AG10803 (cell line): ENCODE measurements at regions not wholly inside any gene's neighbourhood (a gene's known extent, or its start where the extent isn't known, plus 50 kb on each side); places are given as distances from the start of the nearest gene placed in this dataset.

ENCODE experiments used
- DNase-seq: peaks from one replicate; pipeline ENCODE4 v3.0.0; 2010; ENCODE audit warnings: low read depth
- H3K4me3 ChIP-seq: 2 replicates; pipeline ENCODE4 v1.5.1; 2011; ENCODE audit warnings: mild to moderate bottlenecking, low read length, control low read depth
- TF ChIP-seq, protein P1 (sequence below): conservative IDR thresholded peaks from 2 replicates; pipeline ENCODE4 v1.5.1; 2011; ENCODE audit warnings: mild to moderate bottlenecking, low read length, control low read depth, inconsistent platforms

- DNase-seq: no peak
- TF ChIP-seq, protein P1, sequence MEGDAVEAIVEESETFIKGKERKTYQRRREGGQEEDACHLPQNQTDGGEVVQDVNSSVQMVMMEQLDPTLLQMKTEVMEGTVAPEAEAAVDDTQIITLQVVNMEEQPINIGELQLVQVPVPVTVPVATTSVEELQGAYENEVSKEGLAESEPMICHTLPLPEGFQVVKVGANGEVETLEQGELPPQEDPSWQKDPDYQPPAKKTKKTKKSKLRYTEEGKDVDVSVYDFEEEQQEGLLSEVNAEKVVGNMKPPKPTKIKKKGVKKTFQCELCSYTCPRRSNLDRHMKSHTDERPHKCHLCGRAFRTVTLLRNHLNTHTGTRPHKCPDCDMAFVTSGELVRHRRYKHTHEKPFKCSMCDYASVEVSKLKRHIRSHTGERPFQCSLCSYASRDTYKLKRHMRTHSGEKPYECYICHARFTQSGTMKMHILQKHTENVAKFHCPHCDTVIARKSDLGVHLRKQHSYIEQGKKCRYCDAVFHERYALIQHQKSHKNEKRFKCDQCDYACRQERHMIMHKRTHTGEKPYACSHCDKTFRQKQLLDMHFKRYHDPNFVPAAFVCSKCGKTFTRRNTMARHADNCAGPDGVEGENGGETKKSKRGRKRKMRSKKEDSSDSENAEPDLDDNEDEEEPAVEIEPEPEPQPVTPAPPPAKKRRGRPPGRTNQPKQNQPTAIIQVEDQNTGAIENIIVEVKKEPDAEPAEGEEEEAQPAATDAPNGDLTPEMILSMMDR: no peak
- no peak overlapping the region for H3K4me3 ChIP-seq
Observed at GRCh38 chr1:78385744-78386462, 104.9 kb upstream of the PTGFR start.

- TF ChIP-seq, protein P1: no peak
Observed at GRCh38 chr1:78387201-78387600, 103.6 kb upstream of the PTGFR start.

DNA sequence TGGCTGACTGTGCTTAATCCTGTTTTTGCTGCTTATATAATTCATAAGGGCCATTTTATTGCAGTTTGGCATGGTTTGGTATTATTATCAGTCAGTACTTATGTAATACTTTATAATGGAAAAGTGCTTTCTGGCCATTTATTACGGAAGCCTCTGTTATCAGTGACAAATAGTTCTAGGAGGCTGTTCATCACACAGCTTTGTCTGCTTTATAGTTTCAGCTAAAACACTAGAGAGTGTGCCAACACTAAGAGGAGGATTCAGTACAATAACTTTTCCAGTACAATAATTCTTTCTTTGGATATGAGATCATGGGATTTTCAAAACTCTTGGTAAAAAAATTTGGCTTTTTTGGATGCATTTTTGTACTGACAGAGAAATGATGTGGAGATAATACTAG lies 102.9 kb upstream of the PTGFR start:
- TF ChIP-seq, protein P1: no peak

More at GRCh38 chr1:78387201-78387600, 103.6 kb upstream of the PTGFR start:
- no peak for DNase-seq
- no peak overlapping the region for H3K4me3 ChIP-seq

GRCh38 chr1:78388275-78388674 lies 102.5 kb upstream of the PTGFR start:
- DNase-seq: peak; percentile 36
- H3K4me3 ChIP-seq: no peak overlapping the region
- TF ChIP-seq, protein P1: no peak

More for the DNA sequence above, 102.9 kb upstream of the PTGFR start:
- DNase-seq: peak; percentile 43
- H3K4me3 ChIP-seq: no peak overlapping the region

DNA sequence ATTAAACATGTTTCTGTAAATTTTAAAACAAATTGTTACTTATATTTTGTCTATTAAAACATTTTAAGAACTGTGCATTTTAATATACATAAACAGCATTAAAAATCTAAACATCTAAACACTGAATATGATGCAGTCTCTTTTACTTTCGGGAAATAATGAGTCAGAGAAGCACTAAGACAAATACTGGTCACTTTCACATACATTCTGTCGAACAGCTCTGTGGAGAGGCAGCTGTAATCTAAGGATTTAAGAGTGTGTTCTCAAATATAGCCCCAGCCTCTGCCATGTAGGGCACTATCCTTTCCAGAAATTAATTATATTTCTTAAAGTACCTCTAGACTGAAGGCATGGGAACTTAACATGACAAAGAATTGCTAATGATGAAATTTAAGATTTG lies 89.6 kb upstream of the PTGFR start:
- no peak overlapping the region for H3K4me3 ChIP-seq
- TF ChIP-seq, protein P1: no peak
- no peak for DNase-seq

- peak; percentile 95 for DNase-seq
- TF ChIP-seq, protein P1: no peak
- no peak overlapping the region for H3K4me3 ChIP-seq
Observed at GRCh38 chr1:78408192-78408591, 82.6 kb upstream of the PTGFR start.

GRCh38 chr1:78408810-78409209 lies 82.0 kb upstream of the PTGFR start:
- TF ChIP-seq, protein P1: no peak
- H3K4me3 ChIP-seq: no peak overlapping the region
- peak; percentile 78 for DNase-seq
